SK-N-SH (cell line): ENCODE measurements at regions not wholly inside any gene's neighbourhood (a gene's known extent, or its start where the extent isn't known, plus 50 kb on each side); places are given as distances from the start of the nearest gene placed in this dataset.

Experiments
- CTCF ChIA-PET: fragments of 300-600, 350-600 bp; formaldehyde crosslinking; extraction: SDS; loops from one replicate; lab custom pipeline; 2021; lab: Yijun Ruan, JAX
- POLR2A ChIA-PET: fragments of 350-600 bp; sonication (Branson Sonifier 250); formaldehyde crosslinking; extraction: SDS; loops from one replicate; lab custom pipeline; 2020; ENCODE audit warnings: antibody characterized with exemption, inconsistent platforms; lab: Yijun Ruan, JAX
- DNase-seq: peaks from one replicate; pipeline ENCODE4 v3.0.0; 2012
- H2AFZ ChIP-seq: fragments of 200-600 bp; sonication (generic); 2 replicates; pipeline ENCODE4 v1.8.1; 2016; ENCODE audit warnings: antibody characterized with exemption, mild to moderate bottlenecking, low read depth
- H3F3A ChIP-seq: fragments of 200-600 bp; sonication (generic); replicated peaks from 2 replicates; pipeline ENCODE3; 2016; ENCODE audit warnings: antibody characterized with exemption, mild to moderate bottlenecking; ENCODE audit not compliant: insufficient read depth
- H3K27ac ChIP-seq, 2 experiments: fragments of 200-500 bp in 1 of 2; fragments of 200-600 bp in 1 of 2; sonication (Bioruptor generic) in 1 of 2; sonication (generic), shearing (Covaris generic) in 1 of 2; 2 replicates each; pipeline versions ENCODE4 v1.5.1 to v1.6.1; 2014 to 2016; ENCODE audit warnings: low read depth in 2 of 2, inconsistent platforms in 1 of 2, low read length in 1 of 2, mild to moderate bottlenecking in 1 of 2, mixed read lengths in 1 of 2
- H3K27me3 ChIP-seq: fragments of 200-600 bp; sonication (generic), shearing (Covaris generic); 2 replicates; pipeline ENCODE4 v1.6.1; 2016; ENCODE audit warnings: mixed run types; ENCODE audit not compliant: insufficient read depth
- H3K36me3 ChIP-seq, 2 experiments: fragments of 200-500 bp in 1 of 2; fragments of 200-600 bp in 1 of 2; sonication (Bioruptor generic) in 1 of 2; sonication (generic) in 1 of 2; replicated peaks in 1 of 2; 2 replicates each; pipeline versions ENCODE3 to v1.5.1; 2014 to 2016; ENCODE audit warnings: low read length in 1 of 2, mild to moderate bottlenecking in 1 of 2; ENCODE audit not compliant: insufficient read depth in 2 of 2, control insufficient read depth in 1 of 2
- H3K4me1 ChIP-seq, 2 experiments: fragments of 200-500 bp in 1 of 2; fragments of 200-600 bp in 1 of 2; sonication (Bioruptor generic) in 1 of 2; sonication (generic), shearing (Covaris generic) in 1 of 2; 2 replicates each; pipeline versions ENCODE4 v1.5.1 to v1.6.1; 2014 to 2016; ENCODE audit warnings: low read depth in 1 of 2, low read length in 1 of 2, mixed run types in 1 of 2; ENCODE audit not compliant: insufficient read depth in 2 of 2, control insufficient read depth in 1 of 2
- H3K4me2 ChIP-seq: fragments of 200-600 bp; sonication (generic), shearing (Covaris generic); 2 replicates; pipeline ENCODE4 v1.6.1; 2017; ENCODE audit warnings: mixed run types
- H3K4me3 ChIP-seq, 2 experiments: fragments of 200-500 bp in 1 of 2; fragments of 200-600 bp in 1 of 2; sonication (Bioruptor generic) in 1 of 2; sonication (generic), shearing (Covaris generic) in 1 of 2; 2 replicates each; pipeline versions ENCODE4 v1.5.1 to v1.8.1; 2014 to 2016; ENCODE audit warnings: low read depth in 2 of 2, inconsistent platforms in 1 of 2, low read length in 1 of 2, mild to moderate bottlenecking in 1 of 2, mixed read lengths in 1 of 2, moderate library complexity in 1 of 2
- H3K79me2 ChIP-seq: fragments of 200-600 bp; sonication (generic); 2 replicates; pipeline ENCODE4 v1.8.1; 2017; ENCODE audit warnings: mild to moderate bottlenecking; ENCODE audit not compliant: insufficient read depth
- H3K9ac ChIP-seq: fragments of 200-600 bp; sonication (generic); 2 replicates; pipeline ENCODE4 v1.6.1; 2017; ENCODE audit warnings: mixed run types
- H3K9me2 ChIP-seq: fragments of 200-600 bp; sonication (generic); 2 replicates; pipeline ENCODE4 v1.6.1; 2017; ENCODE audit warnings: mixed run types
- H3K9me3 ChIP-seq: fragments of 200-600 bp; sonication (generic); 2 replicates; pipeline ENCODE4 v1.6.1; 2017; ENCODE audit warnings: mixed run types, mild to moderate bottlenecking, moderate library complexity
- H4K20me1 ChIP-seq: fragments of 200-600 bp; sonication (generic); 2 replicates; pipeline ENCODE4 v1.6.1; 2017; ENCODE audit warnings: mild to moderate bottlenecking, mixed run types; ENCODE audit not compliant: insufficient read depth
- FOXJ3 ChIP-seq: sonication (generic); formaldehyde crosslinking; IDR thresholded peaks from 2 replicates; pipeline ENCODE4 v1.5.1; 2020; ENCODE audit warnings: mild to moderate bottlenecking, missing genetic modification reagents
- RXRA ChIP-seq: IDR thresholded peaks from 2 replicates; pipeline ENCODE4 v1.4.0; 2012; ENCODE audit warnings: low read depth, mild to moderate bottlenecking, borderline replicate concordance
- SMC3 ChIP-seq: IDR thresholded peaks from 2 replicates; pipeline ENCODE4 v1.6.1; 2012; ENCODE audit warnings: low read depth, low read length, improper control_type of control experiment
- WGBS: methylation state at CpG from one replicate; pipeline ENCODE4 v1.1.6; 2017; ENCODE audit warnings: low lambda C conversion rate; 5-methylcytosine and 5-hydroxymethylcytosine counted together
- TF ChIP-seq, protein P1 (sequence below): IDR thresholded peaks from 2 replicates; pipeline ENCODE4 v1.6.1; 2012; ENCODE audit warnings: mild to moderate bottlenecking, low read depth, low read length, moderate library complexity
- TF ChIP-seq, protein P2 (sequence below): fragments of 150-350 bp; IDR thresholded peaks from 2 replicates; pipeline ENCODE4 v1.6.1; 2016; ENCODE audit warnings: mild to moderate bottlenecking, low read depth, low read length
- TF ChIP-seq, protein P3 (sequence below): IDR thresholded peaks from 2 replicates; pipeline ENCODE4 v1.4.0; 2012; ENCODE audit warnings: low read depth, borderline replicate concordance
- TF ChIP-seq, protein P4 (sequence below): IDR thresholded peaks from 2 replicates; pipeline ENCODE4 v1.4.0; 2012; ENCODE audit warnings: low read depth, borderline replicate concordance
- TF ChIP-seq, protein P5 (sequence below): fragments of 200-600 bp; sonication (generic); IDR thresholded peaks from 2 replicates; pipeline ENCODE4 v1.6.1; 2017; ENCODE audit warnings: antibody characterized with exemption, mild to moderate bottlenecking, moderate library complexity

DNA sequence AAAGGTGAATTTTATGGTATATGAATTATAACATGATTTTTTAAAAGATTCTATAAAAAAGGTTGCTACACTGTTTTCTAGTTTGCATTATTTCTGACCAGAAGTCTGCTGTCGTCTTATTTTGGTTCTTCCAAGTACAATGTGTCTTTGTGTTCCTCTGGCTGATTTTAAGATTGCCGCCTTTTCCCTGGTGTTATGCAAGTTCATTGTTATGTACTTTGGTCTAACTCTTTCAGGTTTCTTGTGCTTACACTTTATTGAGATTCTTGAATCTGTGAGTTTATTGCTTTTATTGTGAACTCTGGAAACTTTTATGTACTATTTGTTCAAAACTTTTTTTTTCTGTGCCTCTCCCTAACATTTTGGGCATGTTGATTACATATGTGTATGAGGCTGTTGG is 109.8 kb downstream of the RFX6 start (continued):
- no peak for TF ChIP-seq SMC3

DNA sequence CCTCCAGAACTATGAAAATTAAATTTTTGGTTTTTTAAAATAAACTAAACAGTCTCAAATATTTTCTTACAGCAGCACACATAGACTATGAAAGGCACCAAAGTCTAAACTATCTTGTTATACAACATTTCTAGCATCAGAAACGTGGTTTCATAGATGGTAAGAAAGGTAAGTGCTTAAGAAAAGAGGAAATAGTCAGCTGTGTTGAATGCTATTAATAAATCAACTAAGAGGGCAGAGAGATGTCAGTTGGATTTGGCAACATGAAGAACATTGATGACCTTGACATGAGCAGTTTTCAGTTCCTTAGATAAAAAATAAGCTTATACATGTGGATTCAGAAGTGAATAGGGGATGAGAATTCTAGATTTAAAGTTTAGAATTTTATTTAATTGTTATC is 113.6 kb downstream of the RFX6 start:
- CTCF ChIA-PET = no interaction called here
- Histone ChIP-seq H3K27ac (no peak overlapping the region), H3K4me2 (no peak overlapping the region), H3K9me2 (no peaks in the 10 kb centered on the region), H3K4me1 (no peaks in the 10 kb centered on the region), H3K4me3 (no peak overlapping the region), H4K20me1 (no peaks in the 10 kb centered on the region), H3F3A (no peaks in the 10 kb centered on the region), H3K9me3 (no peaks in the 10 kb centered on the region), H3K79me2 (no peaks in the 10 kb centered on the region), H3K9ac (no peak overlapping the region), H3K36me3 (no peaks in the 10 kb centered on the region), H3K27me3 (no peaks in the 10 kb centered on the region), H2AFZ (no peak overlapping the region)
- TF ChIP-seq, protein P1, sequence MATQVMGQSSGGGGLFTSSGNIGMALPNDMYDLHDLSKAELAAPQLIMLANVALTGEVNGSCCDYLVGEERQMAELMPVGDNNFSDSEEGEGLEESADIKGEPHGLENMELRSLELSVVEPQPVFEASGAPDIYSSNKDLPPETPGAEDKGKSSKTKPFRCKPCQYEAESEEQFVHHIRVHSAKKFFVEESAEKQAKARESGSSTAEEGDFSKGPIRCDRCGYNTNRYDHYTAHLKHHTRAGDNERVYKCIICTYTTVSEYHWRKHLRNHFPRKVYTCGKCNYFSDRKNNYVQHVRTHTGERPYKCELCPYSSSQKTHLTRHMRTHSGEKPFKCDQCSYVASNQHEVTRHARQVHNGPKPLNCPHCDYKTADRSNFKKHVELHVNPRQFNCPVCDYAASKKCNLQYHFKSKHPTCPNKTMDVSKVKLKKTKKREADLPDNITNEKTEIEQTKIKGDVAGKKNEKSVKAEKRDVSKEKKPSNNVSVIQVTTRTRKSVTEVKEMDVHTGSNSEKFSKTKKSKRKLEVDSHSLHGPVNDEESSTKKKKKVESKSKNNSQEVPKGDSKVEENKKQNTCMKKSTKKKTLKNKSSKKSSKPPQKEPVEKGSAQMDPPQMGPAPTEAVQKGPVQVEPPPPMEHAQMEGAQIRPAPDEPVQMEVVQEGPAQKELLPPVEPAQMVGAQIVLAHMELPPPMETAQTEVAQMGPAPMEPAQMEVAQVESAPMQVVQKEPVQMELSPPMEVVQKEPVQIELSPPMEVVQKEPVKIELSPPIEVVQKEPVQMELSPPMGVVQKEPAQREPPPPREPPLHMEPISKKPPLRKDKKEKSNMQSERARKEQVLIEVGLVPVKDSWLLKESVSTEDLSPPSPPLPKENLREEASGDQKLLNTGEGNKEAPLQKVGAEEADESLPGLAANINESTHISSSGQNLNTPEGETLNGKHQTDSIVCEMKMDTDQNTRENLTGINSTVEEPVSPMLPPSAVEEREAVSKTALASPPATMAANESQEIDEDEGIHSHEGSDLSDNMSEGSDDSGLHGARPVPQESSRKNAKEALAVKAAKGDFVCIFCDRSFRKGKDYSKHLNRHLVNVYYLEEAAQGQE = no peak
- TF ChIP-seq RXRA (no peak), FOXJ3 (no peak)
- TF ChIP-seq, protein P2, sequence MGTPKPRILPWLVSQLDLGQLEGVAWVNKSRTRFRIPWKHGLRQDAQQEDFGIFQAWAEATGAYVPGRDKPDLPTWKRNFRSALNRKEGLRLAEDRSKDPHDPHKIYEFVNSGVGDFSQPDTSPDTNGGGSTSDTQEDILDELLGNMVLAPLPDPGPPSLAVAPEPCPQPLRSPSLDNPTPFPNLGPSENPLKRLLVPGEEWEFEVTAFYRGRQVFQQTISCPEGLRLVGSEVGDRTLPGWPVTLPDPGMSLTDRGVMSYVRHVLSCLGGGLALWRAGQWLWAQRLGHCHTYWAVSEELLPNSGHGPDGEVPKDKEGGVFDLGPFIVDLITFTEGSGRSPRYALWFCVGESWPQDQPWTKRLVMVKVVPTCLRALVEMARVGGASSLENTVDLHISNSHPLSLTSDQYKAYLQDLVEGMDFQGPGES = no peak
- TF ChIP-seq, protein P3, sequence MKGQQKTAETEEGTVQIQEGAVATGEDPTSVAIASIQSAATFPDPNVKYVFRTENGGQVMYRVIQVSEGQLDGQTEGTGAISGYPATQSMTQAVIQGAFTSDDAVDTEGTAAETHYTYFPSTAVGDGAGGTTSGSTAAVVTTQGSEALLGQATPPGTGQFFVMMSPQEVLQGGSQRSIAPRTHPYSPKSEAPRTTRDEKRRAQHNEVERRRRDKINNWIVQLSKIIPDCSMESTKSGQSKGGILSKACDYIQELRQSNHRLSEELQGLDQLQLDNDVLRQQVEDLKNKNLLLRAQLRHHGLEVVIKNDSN = no peak
- TF ChIP-seq, protein P4, sequence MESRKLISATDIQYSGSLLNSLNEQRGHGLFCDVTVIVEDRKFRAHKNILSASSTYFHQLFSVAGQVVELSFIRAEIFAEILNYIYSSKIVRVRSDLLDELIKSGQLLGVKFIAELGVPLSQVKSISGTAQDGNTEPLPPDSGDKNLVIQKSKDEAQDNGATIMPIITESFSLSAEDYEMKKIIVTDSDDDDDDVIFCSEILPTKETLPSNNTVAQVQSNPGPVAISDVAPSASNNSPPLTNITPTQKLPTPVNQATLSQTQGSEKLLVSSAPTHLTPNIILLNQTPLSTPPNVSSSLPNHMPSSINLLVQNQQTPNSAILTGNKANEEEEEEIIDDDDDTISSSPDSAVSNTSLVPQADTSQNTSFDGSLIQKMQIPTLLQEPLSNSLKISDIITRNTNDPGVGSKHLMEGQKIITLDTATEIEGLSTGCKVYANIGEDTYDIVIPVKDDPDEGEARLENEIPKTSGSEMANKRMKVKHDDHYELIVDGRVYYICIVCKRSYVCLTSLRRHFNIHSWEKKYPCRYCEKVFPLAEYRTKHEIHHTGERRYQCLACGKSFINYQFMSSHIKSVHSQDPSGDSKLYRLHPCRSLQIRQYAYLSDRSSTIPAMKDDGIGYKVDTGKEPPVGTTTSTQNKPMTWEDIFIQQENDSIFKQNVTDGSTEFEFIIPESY = no peak
- TF ChIP-seq, protein P5, sequence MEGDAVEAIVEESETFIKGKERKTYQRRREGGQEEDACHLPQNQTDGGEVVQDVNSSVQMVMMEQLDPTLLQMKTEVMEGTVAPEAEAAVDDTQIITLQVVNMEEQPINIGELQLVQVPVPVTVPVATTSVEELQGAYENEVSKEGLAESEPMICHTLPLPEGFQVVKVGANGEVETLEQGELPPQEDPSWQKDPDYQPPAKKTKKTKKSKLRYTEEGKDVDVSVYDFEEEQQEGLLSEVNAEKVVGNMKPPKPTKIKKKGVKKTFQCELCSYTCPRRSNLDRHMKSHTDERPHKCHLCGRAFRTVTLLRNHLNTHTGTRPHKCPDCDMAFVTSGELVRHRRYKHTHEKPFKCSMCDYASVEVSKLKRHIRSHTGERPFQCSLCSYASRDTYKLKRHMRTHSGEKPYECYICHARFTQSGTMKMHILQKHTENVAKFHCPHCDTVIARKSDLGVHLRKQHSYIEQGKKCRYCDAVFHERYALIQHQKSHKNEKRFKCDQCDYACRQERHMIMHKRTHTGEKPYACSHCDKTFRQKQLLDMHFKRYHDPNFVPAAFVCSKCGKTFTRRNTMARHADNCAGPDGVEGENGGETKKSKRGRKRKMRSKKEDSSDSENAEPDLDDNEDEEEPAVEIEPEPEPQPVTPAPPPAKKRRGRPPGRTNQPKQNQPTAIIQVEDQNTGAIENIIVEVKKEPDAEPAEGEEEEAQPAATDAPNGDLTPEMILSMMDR = no peak
- no peak for DNase-seq
- POLR2A ChIA-PET = no interaction called here
- 0% methylated on average over 1 of the region's 1 CpG for WGBS
